ENCODE measurements at regions not wholly inside any gene's neighbourhood (a gene's known extent, or its start where the extent isn't known, plus 50 kb on each side); places are given as distances from the start of the nearest gene placed in this dataset.
"Not testable (repeated sequence)": the region's sequence is repeated elsewhere in the genome, so short reads cannot be mapped to it uniquely, and the experiment has no call there.

DNA sequence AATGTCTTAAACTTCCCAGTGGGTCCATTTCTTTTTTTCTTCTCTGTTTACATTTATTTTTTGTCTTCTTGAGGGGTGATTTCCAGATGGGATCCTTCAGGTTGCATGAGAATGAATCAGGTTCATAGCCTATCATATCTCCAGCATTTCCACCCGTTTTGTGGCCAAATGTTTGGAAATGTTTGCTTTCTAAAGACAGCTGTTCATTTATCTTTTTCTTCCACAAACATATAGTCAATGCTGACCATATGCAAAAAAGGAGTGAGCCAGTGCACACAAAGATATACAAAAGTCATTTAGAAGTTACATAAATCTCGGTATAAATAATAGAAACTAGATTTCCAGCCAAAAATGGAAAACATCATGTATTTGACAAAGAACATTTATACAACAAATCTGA lies 71.6 kb upstream of the STC2 start:
- intact Hi-C loops (cut with DNase I), result no loop called here
- no peak for DNase-seq (ENCODE audit: low spot score)

DNA sequence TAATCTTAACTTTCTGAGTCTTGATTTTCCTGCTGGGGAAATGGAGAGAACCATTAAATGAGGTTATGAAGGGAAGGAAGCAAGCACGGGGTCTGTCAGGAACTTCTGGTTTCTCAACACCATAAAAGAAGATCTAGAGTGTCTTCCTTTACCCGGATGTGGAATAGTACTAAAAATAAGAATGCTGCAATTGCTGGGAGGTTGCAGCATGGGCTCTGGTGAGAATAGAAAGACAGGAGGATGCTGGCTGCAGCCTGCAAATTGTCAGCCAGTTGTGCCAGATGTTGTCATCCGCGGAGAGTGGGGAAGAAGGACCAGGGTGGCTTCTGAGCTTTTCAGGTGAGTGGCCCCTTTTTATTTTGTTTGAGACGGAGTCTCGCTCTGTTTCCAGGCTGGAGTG lies 69.3 kb upstream of the STC2 start:
- DNase-seq (ENCODE audit: low spot score), result no peak
- intact Hi-C loops (cut with DNase I), result no loop called here

DNA sequence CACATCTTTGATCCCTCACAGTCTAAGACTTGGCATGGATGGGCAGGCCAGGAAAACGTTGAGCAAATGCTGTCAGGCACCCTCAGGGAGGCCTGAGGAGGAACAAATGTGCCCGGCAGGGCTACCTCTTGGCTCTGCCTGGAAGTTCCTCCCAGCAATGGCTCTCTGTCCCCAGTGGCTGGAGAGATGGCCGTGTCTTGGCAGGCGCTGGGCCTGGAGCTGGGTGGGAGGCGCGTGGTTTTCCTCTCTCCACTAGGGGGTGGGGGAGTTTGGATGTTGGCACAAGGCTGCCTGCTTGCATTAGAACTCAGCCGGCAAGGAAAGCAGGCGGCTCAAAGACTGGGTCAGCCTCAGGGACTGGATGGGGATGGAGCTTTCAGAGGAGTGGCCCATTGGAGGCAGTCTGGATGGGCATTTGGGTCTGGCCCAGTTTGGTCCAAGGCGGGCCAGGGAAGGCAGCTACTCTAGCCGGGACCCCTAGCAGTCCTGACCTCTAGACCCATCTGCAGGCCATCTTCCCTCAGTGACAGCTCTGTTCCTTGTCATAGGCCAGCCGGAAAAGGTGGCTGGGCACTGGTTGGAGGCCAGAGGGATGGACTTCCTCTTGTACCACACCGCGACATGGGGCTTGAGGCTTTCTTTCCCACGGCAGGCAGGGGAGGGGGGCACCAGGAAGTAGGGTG lies 68.2 kb upstream of the STC2 start:
- DNase-seq (ENCODE audit: low spot score), result no peak
- intact Hi-C loops (cut with DNase I), result no loop called here

DNA sequence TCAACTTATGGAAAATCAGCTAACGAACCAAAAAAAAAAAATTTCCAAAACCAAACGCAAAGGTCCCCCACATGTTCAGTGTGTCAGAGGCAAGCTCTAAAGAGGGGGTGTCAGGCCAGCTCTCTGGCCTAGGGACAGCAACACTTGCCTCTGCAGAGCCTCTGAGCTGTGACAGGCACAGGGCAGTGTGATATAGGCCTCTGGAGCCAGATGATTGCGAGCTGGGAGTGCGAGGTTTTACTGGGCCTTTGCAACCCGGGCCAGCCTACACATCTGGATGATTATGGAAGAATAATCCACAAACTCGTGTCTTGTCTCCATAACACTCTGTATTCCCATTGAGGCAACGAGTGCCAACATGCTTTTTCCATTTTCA lies 67.7 kb upstream of the STC2 start:
- intact Hi-C loops (cut with DNase I), result no loop called here
- DNase-seq (ENCODE audit: low spot score), result no peak

DNA sequence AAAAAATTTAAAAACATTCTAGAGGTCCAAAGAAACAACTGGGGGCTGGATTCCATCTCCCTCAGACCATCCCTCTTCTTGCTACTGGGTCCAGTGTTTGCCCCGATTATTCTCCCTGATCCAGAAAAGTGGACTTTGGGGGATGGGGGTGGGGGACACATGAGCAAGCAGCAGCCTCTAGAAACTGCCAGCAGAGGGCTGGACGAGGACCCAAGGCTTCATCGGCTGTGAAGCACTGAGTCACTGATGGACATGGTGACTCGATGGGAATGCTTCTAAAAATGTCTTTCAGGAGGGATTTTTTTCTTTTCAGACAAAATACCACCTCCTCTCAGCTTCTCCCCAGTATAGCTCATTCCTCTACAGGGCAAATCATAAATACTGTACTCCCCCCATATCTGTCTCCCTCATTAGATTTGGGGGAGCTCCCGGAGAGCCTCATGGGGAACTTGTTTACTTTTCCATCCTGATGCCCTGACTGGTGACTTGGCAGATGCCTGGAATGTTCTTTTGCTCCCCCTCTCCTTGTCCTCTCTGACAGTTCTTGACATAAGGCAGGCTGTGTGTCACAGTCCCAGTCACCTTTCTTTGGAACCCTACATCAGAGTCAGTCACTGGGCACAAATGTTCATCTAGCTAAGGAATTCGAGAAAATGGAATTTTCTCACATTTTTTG lies 67.2 kb upstream of the STC2 start:
- DNase-seq (ENCODE audit: low spot score), result no peak
- intact Hi-C loops (cut with DNase I), result no loop called here

DNA sequence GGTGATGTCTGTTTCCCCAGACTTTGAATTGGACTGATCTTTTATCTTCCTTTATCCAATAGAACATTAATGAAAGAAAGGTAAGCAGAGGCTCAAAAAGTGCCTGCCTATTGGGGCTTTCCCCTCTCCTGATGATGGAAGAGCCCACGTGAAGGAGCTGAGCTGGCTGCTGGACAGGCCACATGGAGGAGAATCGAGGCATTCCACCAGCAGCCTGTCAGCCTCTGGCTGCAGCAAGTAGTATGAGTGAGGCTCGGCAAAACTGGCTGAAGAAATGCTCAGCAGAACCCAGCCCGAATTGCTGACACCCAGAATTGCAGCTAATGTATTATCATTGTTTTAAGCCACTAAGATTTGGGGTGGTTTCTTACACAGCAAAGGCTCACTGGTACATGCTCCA lies 66.5 kb upstream of the STC2 start:
- intact Hi-C loops (cut with DNase I), result no loop called here

DNA sequence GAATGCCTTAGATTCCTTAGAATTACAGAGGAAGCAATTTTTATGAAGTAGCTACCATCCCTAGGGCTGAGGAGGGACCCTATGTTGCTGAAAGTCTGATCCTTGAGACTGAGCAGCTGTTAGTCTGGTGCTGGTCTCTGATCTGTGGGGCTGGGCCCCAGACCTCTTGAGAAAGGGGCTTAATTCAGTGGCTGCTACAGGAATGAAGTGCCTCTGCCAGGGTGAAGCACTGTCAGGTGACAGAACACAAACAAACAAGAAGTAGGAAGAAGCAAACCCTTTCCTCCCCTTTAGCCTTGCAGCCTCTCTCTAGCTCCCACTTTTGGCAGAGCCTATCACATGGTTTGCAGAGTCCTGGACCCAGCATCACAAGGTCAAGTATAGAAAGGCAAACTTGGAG lies 64.0 kb upstream of the STC2 start:
- intact Hi-C loops (cut with DNase I), result no loop called here
- no peak for DNase-seq (ENCODE audit: low spot score)

More for the DNA sequence above, 66.5 kb upstream of the STC2 start:
- no peak for DNase-seq (ENCODE audit: low spot score)

DNA sequence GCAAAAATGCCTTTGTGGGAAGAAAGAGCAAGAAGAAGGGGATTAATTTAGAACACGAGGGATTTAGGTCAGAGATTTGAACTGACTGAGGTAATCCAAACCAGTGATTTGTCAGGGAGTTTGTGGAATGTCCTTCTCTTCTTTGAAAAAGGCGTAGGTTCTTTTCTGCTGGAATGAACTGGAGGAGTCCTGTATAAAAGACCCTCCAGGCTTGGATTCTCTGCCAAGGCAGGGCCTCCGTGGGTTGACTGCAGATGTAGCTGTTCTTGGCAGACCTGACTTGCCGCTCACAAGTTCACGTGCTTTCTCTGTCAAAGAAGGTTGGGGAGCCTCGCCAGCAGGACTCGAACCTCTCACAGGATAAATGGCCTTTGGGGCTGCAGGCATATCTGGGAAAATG lies 62.8 kb upstream of the STC2 start:
- DNase-seq (ENCODE audit: low spot score), result no peak
- intact Hi-C loops (cut with DNase I), result no loop called here

DNA sequence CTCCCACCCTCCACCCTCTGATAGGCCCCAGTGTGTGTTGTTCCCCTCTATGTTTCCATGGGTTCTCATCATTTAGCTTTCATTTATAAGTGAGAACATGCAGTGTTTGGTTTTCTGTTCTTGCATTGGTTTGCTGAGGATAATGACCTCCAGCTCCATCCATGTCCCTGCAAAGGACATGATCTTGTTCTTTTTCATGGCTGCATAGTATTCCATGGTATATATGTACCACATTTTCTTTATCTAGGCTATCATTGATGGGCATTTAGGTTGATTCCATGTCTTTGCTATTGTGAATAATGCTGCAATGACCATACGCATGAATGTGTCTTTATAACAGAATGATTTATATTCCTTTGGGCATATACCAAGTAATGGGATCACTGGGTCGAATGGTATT lies 59.1 kb upstream of the STC2 start:
- DNase-seq (ENCODE audit: low spot score); intact Hi-C loops (cut with DNase I): not testable (repeated sequence)

DNA sequence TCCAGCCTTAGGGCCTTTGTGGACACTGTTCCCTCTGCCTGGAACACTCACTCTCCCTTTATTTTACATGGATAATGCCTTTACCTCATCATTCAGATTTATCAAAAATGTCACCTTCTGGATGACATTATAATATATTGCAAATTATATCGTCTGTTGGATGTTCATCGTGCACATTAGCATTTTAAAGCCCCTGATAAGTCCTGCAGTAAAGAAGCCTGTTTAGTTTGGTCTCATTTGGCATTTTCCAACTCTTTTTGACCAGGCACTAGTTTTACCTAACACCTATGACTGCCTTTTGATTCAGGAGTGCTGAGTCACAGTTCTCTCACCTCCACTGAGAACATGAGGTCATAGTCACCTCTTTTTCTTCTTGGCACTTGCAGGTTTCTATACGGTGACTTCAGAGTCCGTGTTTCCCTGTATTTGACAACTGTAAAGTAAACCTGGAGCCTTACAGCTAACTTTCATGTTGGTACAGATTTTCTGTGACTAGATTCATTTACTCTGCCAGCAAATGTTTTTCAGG lies 57.7 kb upstream of the STC2 start:
- DNase-seq (ENCODE audit: low spot score), result no peak
- intact Hi-C loops (cut with DNase I), result no loop called here

DNA sequence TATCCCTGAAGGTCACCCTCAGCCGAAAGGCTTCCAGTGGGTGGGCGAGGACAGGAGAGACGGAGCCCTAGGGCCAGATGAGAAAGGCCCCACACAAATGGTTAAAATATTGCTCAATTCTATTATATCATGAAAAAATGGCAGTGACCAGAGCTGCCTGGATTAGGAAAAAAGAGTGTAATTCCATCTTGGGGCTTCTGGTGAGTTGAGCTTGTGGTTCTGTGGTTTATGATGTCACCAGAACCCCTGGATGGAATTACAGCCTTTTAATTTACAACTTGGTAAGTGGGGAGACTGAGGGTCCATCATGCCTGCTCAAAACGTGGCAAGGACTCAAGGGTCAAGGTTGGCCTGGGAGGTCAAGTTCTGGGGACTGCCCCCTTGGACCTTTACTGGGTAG lies 55.5 kb upstream of the STC2 start:
- no peak for DNase-seq (ENCODE audit: low spot score)
- intact Hi-C loops (cut with DNase I), result no loop called here

DNA sequence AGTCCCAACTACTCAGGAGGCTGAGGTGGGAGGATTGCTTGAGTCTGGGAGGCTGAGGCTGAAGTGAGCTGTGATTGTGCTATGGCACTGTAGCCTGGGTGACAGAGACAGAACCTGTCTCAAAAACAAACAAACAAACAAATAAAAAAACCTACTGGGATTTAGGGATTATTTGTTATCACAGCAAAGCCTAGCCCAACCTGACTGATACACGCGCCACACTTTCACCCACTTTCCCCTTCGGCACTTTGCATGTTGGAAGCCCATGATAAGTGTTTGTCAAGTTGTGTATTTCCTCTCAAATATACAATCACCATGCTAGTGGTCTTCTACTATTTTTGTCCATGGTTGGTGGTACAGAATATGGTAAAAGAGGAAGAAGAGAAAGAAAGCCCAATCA lies 50.5 kb upstream of the STC2 start:
- intact Hi-C loops (cut with DNase I), result no loop called here
- no peak for DNase-seq (ENCODE audit: low spot score)
